ENCODE measurements at regions not wholly inside any gene's neighbourhood (a gene's known extent, or its start where the extent isn't known, plus 50 kb on each side); places are given as distances from the start of the nearest gene placed in this dataset.

- TF ChIP-seq CTCF (IDR thresholded peaks at IDR 0.05) (no peak), ZFX (IDR thresholded peaks at IDR 0.05; ENCODE audit: borderline replicate concordance) (no peak)
These were observed 783.1 kb downstream of the GBE1 start for GRCh38 chr3:80978216-80978969.

Data from 22Rv1 (cell line).